ENCODE measurements at regions not wholly inside any gene's neighbourhood (a gene's known extent, or its start where the extent isn't known, plus 50 kb on each side); places are given as distances from the start of the nearest gene placed in this dataset.
"Not testable (repeated sequence)": the region's sequence is repeated elsewhere in the genome, so short reads cannot be mapped to it uniquely, and the experiment has no call there.

DNA sequence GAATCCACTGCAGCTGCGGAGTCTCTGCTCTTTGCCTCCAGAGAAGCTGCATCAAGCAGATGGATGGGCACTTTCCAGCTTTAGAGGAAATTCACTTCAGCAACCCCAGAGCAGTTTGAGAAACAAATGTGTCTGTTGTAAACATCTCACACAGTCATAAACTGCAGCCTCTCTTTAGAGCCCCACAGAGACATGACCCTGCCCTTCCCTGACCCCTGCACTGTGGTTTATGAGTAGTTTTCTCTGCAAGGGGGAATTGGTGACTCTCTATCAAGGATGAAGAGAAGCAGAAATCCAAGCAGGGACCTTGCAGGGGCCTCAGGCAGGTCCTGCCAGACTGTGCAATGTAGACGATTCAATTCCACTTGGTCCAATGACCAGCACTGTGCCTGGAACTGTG lies 160.2 kb downstream of the SH2D4B start:
- intact Hi-C loops (cut with micrococcal nuclease) = no loop called here
- ATAC-seq (no peak), DNase-seq (no peak)

- intact Hi-C loops (cut with micrococcal nuclease) = loop anchor here (10.0 kb wide), 1 partner anchor 215 kb away; no protein-coding TSS in a partner anchor
- peak; percentile 87 for DNase-seq
- peak; percentile 90 for ATAC-seq
Observed at GRCh38 chr10:80699602-80700039, 161.9 kb downstream of the SH2D4B start.

DNA sequence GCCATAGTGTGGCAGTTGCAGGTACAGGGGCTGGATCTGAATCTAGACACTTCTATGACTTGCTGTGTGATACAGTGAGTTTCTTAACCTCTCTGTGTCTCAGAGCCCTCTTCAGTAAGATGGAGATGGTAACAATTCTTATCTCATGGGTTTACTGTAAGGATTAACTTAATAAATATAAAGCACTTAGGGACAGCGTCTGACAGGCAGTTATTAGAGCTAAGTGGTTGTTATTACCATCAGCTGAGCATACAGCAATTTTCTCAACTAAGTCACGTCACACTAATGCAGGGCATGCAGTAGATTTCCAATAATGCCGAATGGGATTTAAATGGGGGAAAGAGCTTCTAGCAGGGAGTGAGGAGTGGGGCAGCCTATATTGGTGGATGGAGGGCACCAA lies 162.6 kb downstream of the SH2D4B start:
- intact Hi-C loops (cut with micrococcal nuclease) = loop anchor here (10.0 kb wide), 1 partner anchor 215 kb away; no protein-coding TSS in a partner anchor
- DNase-seq = no peak
- ATAC-seq = no peak

GRCh38 chr10:80700760-80701444 lies 163.2 kb downstream of the SH2D4B start:
- ATAC-seq = no peak
- no peak for DNase-seq
- intact Hi-C loops (cut with micrococcal nuclease) = loop anchor here (10.0 kb wide), 1 partner anchor 214 kb away; no protein-coding TSS in a partner anchor

DNA sequence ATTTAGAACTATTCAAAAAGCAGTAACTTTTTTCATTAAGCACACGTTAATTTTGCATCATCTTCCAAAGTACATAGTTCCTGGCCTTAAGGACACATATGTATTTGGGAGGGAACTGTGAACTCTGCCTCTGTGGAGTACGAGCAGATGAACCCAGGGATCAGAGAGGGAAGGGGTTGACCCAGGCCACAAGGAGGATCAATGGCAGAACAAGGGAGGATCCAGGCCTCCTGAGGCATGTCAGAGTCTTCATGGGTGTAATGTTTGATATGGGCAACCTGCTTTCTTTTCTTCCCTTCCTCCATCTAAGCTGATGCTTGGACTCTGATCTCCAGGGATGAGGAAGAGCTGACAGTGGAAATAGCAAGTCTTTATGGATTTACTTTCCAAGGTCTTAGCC lies 164.0 kb downstream of the SH2D4B start:
- intact Hi-C loops (cut with micrococcal nuclease) = loop anchor here (10.0 kb wide), 1 partner anchor 213 kb away; no protein-coding TSS in a partner anchor

GRCh38 chr10:80702143-80702542 lies 164.4 kb downstream of the SH2D4B start:
- intact Hi-C loops (cut with micrococcal nuclease) = loop anchor here (10.0 kb wide), 1 partner anchor 213 kb away; no protein-coding TSS in a partner anchor
- peak; percentile 38 for DNase-seq
- ATAC-seq = peak; percentile 58

More for the DNA sequence above, 164.0 kb downstream of the SH2D4B start:
- DNase-seq (no peak), ATAC-seq (no peak)

GRCh38 chr10:80705899-80706298 lies 168.2 kb downstream of the SH2D4B start:
- intact Hi-C loops (cut with micrococcal nuclease) = loop anchor here (10.0 kb wide), 1 partner anchor 209 kb away; no protein-coding TSS in a partner anchor
- DNase-seq (no peak), ATAC-seq (no peak)

DNA sequence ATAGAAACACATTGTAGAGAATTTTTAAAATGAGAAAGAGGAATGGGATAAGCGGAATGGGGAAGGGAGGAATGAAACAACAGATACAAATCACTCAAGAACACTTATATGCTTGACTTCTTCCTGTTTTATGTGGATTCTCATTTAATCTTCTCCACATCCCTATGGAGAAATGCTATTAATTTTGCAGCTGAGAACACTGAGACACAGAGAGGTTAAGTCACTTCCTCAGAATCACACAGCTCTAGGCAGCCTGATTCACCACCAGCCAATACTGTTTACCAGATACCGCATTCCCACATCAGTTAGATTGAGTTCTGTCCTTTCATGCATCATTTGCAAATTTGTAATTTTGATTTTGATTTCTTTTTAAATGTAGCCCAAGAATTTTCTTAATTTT lies 170.5 kb downstream of the SH2D4B start:
- DNase-seq = no peak
- intact Hi-C loops (cut with micrococcal nuclease) = loop anchor here (10.0 kb wide), 1 partner anchor 207 kb away; no protein-coding TSS in a partner anchor
- no peak for ATAC-seq

GRCh38 chr10:80708808-80709207 lies 171.1 kb downstream of the SH2D4B start:
- DNase-seq = no peak
- no peak for ATAC-seq
- intact Hi-C loops (cut with micrococcal nuclease) = loop anchor here (10.0 kb wide), 1 partner anchor 206 kb away; no protein-coding TSS in a partner anchor

- DNase-seq = no peak
- intact Hi-C loops (cut with micrococcal nuclease) = loop anchor here (10.0 kb wide), 1 partner anchor 205 kb away; no protein-coding TSS in a partner anchor
- ATAC-seq = no peak
Observed at GRCh38 chr10:80709866-80710265, 172.2 kb downstream of the SH2D4B start.

- DNase-seq (no peak), ATAC-seq (no peak)
Observed at GRCh38 chr10:80713398-80713928, 175.8 kb downstream of the SH2D4B start.

GRCh38 chr10:80714566-80714965 lies 176.9 kb downstream of the SH2D4B start:
- DNase-seq = no peak
- intact Hi-C loops (cut with micrococcal nuclease) = no loop called here

More at GRCh38 chr10:80713398-80713928, 175.8 kb downstream of the SH2D4B start:
- intact Hi-C loops (cut with micrococcal nuclease) = no loop called here

GRCh38 chr10:80718024-80718423 lies 180.3 kb downstream of the SH2D4B start:
- ATAC-seq (no peak), DNase-seq (no peak)
- intact Hi-C loops (cut with micrococcal nuclease) = no loop called here

More at GRCh38 chr10:80714566-80714965, 176.9 kb downstream of the SH2D4B start:
- ATAC-seq = no peak

DNA sequence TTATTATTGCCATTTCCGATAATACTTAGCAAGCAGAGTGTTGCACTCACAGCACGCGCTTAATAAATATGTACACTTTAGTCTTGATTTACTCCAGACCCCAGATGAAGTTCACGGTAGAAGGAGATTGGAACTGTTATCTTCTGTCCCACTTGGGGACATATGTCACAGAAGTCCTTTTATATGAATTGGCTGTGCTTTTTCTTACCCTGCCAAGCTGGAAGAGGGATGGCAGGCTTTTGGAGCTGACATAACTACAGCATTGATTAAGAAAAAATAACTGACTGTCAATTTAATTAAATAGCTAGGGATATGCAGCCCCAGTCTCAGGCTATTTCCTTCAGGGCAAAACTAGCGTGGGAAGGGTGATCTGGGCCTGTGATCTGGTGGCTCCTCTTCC lies 182.2 kb downstream of the SH2D4B start:
- DNase-seq = no peak
- no peak for ATAC-seq
- intact Hi-C loops (cut with micrococcal nuclease) = no loop called here

GRCh38 chr10:80720549-80720948 lies 182.8 kb downstream of the SH2D4B start:
- no peak for DNase-seq
- no peak for ATAC-seq
- intact Hi-C loops (cut with micrococcal nuclease) = no loop called here

DNA sequence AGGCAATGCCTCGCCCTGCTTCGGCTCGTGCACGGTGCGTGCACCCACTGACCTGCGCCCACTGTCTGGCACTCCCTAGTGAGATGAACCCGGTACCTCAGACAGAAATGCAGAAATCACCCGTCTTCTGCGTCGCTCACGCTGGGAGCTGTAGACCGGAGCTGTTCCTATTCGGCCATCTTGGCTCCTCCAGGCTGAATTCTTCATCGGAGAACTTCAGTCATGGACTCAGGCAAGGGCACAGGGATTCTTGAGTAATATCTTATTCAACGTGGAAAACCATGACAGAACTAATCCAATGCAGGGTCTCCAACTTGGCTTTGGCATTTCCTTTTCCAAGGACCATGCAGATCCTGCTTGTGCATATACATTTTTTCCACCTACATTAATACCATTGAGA lies 190.7 kb downstream of the SH2D4B start:
- intact Hi-C loops (cut with micrococcal nuclease); ATAC-seq: not testable (repeated sequence)

GRCh38 chr10:80729896-80730295 lies 192.2 kb downstream of the SH2D4B start:
- intact Hi-C loops (cut with micrococcal nuclease) = no loop called here
- ATAC-seq (no peak), DNase-seq (no peak)

More for the DNA sequence above, 190.7 kb downstream of the SH2D4B start:
- not testable (repeated sequence) for DNase-seq

DNA sequence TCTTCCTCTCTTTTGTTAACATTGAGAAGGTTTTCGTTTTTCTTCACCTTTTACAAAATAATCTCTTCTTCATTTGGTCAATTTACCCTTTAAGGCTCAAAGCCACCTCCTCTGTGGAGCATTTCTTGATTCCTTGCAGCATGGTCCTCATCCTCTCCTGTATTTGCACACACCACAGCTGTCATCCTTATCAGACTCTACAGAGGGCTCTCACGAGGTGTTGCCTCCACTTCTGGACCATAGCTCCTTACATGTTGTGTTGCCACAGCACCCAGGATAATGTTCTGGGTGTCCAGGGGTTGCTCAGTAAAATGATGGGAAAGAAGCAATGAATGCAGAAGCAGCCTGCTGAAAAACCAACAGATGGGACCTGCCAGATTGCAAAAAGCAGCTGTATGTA lies 192.8 kb downstream of the SH2D4B start:
- ATAC-seq (no peak), DNase-seq (no peak)
- intact Hi-C loops (cut with micrococcal nuclease) = no loop called here

GRCh38 chr10:80734589-80734988 lies 196.9 kb downstream of the SH2D4B start:
- intact Hi-C loops (cut with micrococcal nuclease) = no loop called here
- DNase-seq = no peak
- no peak for ATAC-seq

GRCh38 chr10:80737209-80737608 lies 199.5 kb downstream of the SH2D4B start:
- DNase-seq (no peak), ATAC-seq (no peak)
- intact Hi-C loops (cut with micrococcal nuclease) = no loop called here
